GM21529 (cell line): ENCODE measurements at regions not wholly inside any gene's neighbourhood (a gene's known extent, or its start where the extent isn't known, plus 50 kb on each side); places are given as distances from the start of the nearest gene placed in this dataset.

Experiments
- ATAC-seq: cut with Tn5 transposase; IDR thresholded peaks from one replicate; pipeline ENCODE4 v1.9.1; 2021; ENCODE audit not compliant: unreplicated experiment

- ATAC-seq, result no peak
Measured at GRCh38 chr18:34077599-34077998, 147.1 kb downstream of the NOL4 start.

GRCh38 chr18:34075963-34076860 is 148.5 kb downstream of the NOL4 start:
- ATAC-seq, result no peak

- no peak for ATAC-seq
Measured at GRCh38 chr18:34061226-34061625, 163.5 kb downstream of the NOL4 start.

GRCh38 chr18:34055227-34055626 is 169.5 kb downstream of the NOL4 start:
- no peak for ATAC-seq

GRCh38 chr18:34050661-34051060 is 174.1 kb downstream of the NOL4 start:
- ATAC-seq, result no peak

GRCh38 chr18:34049511-34049910 is 175.2 kb downstream of the NOL4 start:
- no peak for ATAC-seq

GRCh38 chr18:34048423-34048822 is 176.3 kb downstream of the NOL4 start:
- no peak for ATAC-seq

- no peak for ATAC-seq
Measured at GRCh38 chr18:34042423-34043146, 182.1 kb downstream of the NOL4 start.

GRCh38 chr18:34039611-34040010 is 185.1 kb downstream of the NOL4 start:
- ATAC-seq, result no peak

- ATAC-seq, result no peak
Measured at GRCh38 chr18:34039201-34039600, 185.5 kb downstream of the NOL4 start.

GRCh38 chr18:34038086-34038485 is 186.6 kb downstream of the NOL4 start:
- ATAC-seq, result no peak

- ATAC-seq, result no peak
Measured at GRCh38 chr18:34033968-34034367, 190.7 kb downstream of the NOL4 start.

GRCh38 chr18:34031810-34032209 is 192.9 kb downstream of the NOL4 start:
- ATAC-seq, result no peak

GRCh38 chr18:34028324-34028723 is 196.4 kb downstream of the NOL4 start:
- ATAC-seq, result no peak

GRCh38 chr18:34025191-34025801 is 199.4 kb downstream of the NOL4 start:
- no peak for ATAC-seq

GRCh38 chr18:34023471-34023870 is 201.2 kb downstream of the NOL4 start:
- ATAC-seq, result no peak

GRCh38 chr18:34018336-34018735 is 206.4 kb downstream of the NOL4 start:
- no peak for ATAC-seq

- ATAC-seq, result no peak
Measured at GRCh38 chr18:34003687-34004086, 221.0 kb downstream of the NOL4 start.

GRCh38 chr18:34002130-34002529 is 222.6 kb downstream of the NOL4 start:
- no peak for ATAC-seq

- ATAC-seq, result no peak
Measured at GRCh38 chr18:34001376-34001775, 223.3 kb downstream of the NOL4 start.

GRCh38 chr18:33987206-33987605 is 237.5 kb downstream of the NOL4 start:
- no peak for ATAC-seq

GRCh38 chr18:33983126-33983525 is 241.6 kb downstream of the NOL4 start:
- ATAC-seq, result no peak
